Renal pelvis (tissue), 1 donor: ENCODE measurements at regions not wholly inside any gene's neighbourhood (a gene's known extent, or its start where the extent isn't known, plus 50 kb on each side); places are given as distances from the start of the nearest gene placed in this dataset.

Experiments
- DNase-seq: peaks from one replicate; pipeline ENCODE4 v3.0.0-alpha.2; 2013

GRCh38 chr3:24843955-24844354 is 349.3 kb upstream of the THRB start:
- DNase-seq: no peak

- no peak for DNase-seq
Measured at GRCh38 chr3:24845524-24846155, 351.0 kb upstream of the THRB start.

- DNase-seq: no peak
Measured at GRCh38 chr3:24846286-24846860, 351.7 kb upstream of the THRB start.

GRCh38 chr3:24850245-24850644 is 355.6 kb upstream of the THRB start:
- no peak for DNase-seq

- no peak for DNase-seq
Measured at GRCh38 chr3:24853685-24854490, 359.2 kb upstream of the THRB start.

- no peak for DNase-seq
Measured at GRCh38 chr3:24854748-24855147, 360.1 kb upstream of the THRB start.

- DNase-seq: no peak
Measured at GRCh38 chr3:24857945-24858344, 363.3 kb upstream of the THRB start.

- no peak for DNase-seq
Measured at GRCh38 chr3:24863215-24863614, 368.6 kb upstream of the THRB start.

- no peak for DNase-seq
Measured at GRCh38 chr3:24867783-24868182, 373.1 kb upstream of the THRB start.

- no peak for DNase-seq
Measured at GRCh38 chr3:24881239-24881638, 386.6 kb upstream of the THRB start.

- DNase-seq: no peak
Measured at GRCh38 chr3:24886501-24886900, 391.9 kb upstream of the THRB start.

- no peak for DNase-seq
Measured at GRCh38 chr3:24890012-24890411, 395.4 kb upstream of the THRB start.

GRCh38 chr3:24899373-24899772 is 404.7 kb upstream of the THRB start:
- DNase-seq: no peak

- DNase-seq: no peak
Measured at GRCh38 chr3:24899901-24900603, 405.4 kb upstream of the THRB start.

- no peak for DNase-seq
Measured at GRCh38 chr3:24905266-24905665, 410.6 kb upstream of the THRB start.

GRCh38 chr3:24907106-24907505 is 412.5 kb upstream of the THRB start:
- DNase-seq: no peak

- DNase-seq: no peak
Measured at GRCh38 chr3:24911076-24911475, 416.4 kb upstream of the THRB start.

GRCh38 chr3:24915639-24916038 is 421.0 kb upstream of the THRB start:
- DNase-seq: no peak

- no peak for DNase-seq
Measured at GRCh38 chr3:24917908-24918307, 423.3 kb upstream of the THRB start.

- DNase-seq: peak; percentile 39
Measured at GRCh38 chr3:24923570-24923969, 428.9 kb upstream of the THRB start.

- no peak for DNase-seq
Measured at GRCh38 chr3:24929521-24929920, 434.9 kb upstream of the THRB start.

- DNase-seq: no peak
Measured at GRCh38 chr3:24933401-24933800, 438.8 kb upstream of the THRB start.

- DNase-seq: no peak
Measured at GRCh38 chr3:24936574-24936973, 441.9 kb upstream of the THRB start.
